GM12875 (cell line): ENCODE measurements at regions not wholly inside any gene's neighbourhood (a gene's known extent, or its start where the extent isn't known, plus 50 kb on each side); places are given as distances from the start of the nearest gene placed in this dataset.

Experiments used
- H3K4me3 ChIP-seq: one replicate; pipeline ENCODE4 v1.5.1; 2011; ENCODE audit warnings: low read depth, low read length, control low read depth
- CTCF ChIP-seq: IDR thresholded peaks from 2 replicates; pipeline ENCODE4 v1.5.1; 2011; ENCODE audit warnings: low read depth, mild to moderate bottlenecking, control low read depth, inconsistent platforms, low read length, moderate library complexity, borderline replicate concordance; ENCODE audit not compliant: insufficient read depth

GRCh38 chr17:71519285-71519684 lies 601.5 kb upstream of the SOX9 start:
- TF ChIP-seq CTCF: no peak
- no peak overlapping the region for H3K4me3 ChIP-seq

- no peak overlapping the region for H3K4me3 ChIP-seq
- no peak for TF ChIP-seq CTCF
Observed at GRCh38 chr17:71521724-71522123, 599.1 kb upstream of the SOX9 start.

GRCh38 chr17:71522383-71522782 lies 598.4 kb upstream of the SOX9 start:
- no peak for TF ChIP-seq CTCF
- H3K4me3 ChIP-seq: no peak overlapping the region

GRCh38 chr17:71527311-71527710 lies 593.5 kb upstream of the SOX9 start:
- no peak for TF ChIP-seq CTCF
- H3K4me3 ChIP-seq: no peak overlapping the region

- no peak for TF ChIP-seq CTCF
- H3K4me3 ChIP-seq: no peak overlapping the region
Observed at GRCh38 chr17:71528210-71528609, 592.6 kb upstream of the SOX9 start.

- no peak for TF ChIP-seq CTCF
- no peak overlapping the region for H3K4me3 ChIP-seq
Observed at GRCh38 chr17:71530248-71530647, 590.6 kb upstream of the SOX9 start.

- TF ChIP-seq CTCF: no peak
- H3K4me3 ChIP-seq: no peak overlapping the region
Observed at GRCh38 chr17:71535321-71535720, 585.5 kb upstream of the SOX9 start.
